Esophagus muscularis mucosa (tissue), 3 donors: ENCODE measurements at regions not wholly inside any gene's neighbourhood (a gene's known extent, or its start where the extent isn't known, plus 50 kb on each side); places are given as distances from the start of the nearest gene placed in this dataset.

ENCODE experiments used
- EP300 ChIP-seq: sonication (generic); formaldehyde crosslinking; IDR thresholded peaks from one replicate; pipeline ENCODE4 v1.6.1; 2017; ENCODE audit warnings: antibody characterized with exemption
- TF ChIP-seq, protein P1 (sequence below), 3 experiments: fragments of 200-600 bp in 2 of 3; fragments of 450-650 bp in 1 of 3; sonication (generic) in 2 of 3; IDR thresholded peaks; one replicate each; pipeline ENCODE4 v1.5.1; 2017 to 2019; ENCODE audit warnings: antibody characterized with exemption in 3 of 3, mild to moderate bottlenecking in 2 of 3, moderate library complexity in 1 of 3

GRCh38 chr13:78410164-78410563, 193.2 kb downstream of the POU4F1 start:
- TF ChIP-seq, protein P1, sequence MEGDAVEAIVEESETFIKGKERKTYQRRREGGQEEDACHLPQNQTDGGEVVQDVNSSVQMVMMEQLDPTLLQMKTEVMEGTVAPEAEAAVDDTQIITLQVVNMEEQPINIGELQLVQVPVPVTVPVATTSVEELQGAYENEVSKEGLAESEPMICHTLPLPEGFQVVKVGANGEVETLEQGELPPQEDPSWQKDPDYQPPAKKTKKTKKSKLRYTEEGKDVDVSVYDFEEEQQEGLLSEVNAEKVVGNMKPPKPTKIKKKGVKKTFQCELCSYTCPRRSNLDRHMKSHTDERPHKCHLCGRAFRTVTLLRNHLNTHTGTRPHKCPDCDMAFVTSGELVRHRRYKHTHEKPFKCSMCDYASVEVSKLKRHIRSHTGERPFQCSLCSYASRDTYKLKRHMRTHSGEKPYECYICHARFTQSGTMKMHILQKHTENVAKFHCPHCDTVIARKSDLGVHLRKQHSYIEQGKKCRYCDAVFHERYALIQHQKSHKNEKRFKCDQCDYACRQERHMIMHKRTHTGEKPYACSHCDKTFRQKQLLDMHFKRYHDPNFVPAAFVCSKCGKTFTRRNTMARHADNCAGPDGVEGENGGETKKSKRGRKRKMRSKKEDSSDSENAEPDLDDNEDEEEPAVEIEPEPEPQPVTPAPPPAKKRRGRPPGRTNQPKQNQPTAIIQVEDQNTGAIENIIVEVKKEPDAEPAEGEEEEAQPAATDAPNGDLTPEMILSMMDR (IDR thresholded peaks at IDR 0.05) = no peak
- TF ChIP-seq EP300 = no peak
